MCF 10A (cell line): ENCODE measurements at regions not wholly inside any gene's neighbourhood (a gene's known extent, or its start where the extent isn't known, plus 50 kb on each side); places are given as distances from the start of the nearest gene placed in this dataset.

ENCODE experiments used
- BruUV-seq: library from RNA; stranded (reverse); fragments of 400-500 nt; replicated peaks from 2 replicates; lab custom pipeline; 2021; lab: Mats Ljungman, UMichigan
- CTCF ChIA-PET: fragments of 300-600 bp; sonication (Branson Sonifier 250); formaldehyde crosslinking; extraction: SDS; loops from one replicate; lab custom pipeline; 2021; ENCODE audit warnings: antibody characterized with exemption, inconsistent platforms; lab: Yijun Ruan, JAX
- POLR2A ChIA-PET: fragments of 300-600, 350-650 bp; sonication (Branson Sonifier 250); formaldehyde crosslinking; extraction: SDS; loops from one replicate; lab custom pipeline; 2020; ENCODE audit warnings: antibody characterized with exemption, inconsistent platforms; lab: Yijun Ruan, JAX
- DNase-seq: peaks from one replicate; pipeline ENCODE4 v3.0.0-alpha.2; 2018; ENCODE audit not compliant: unreplicated experiment
- H3K27ac Mint-ChIP-seq: one replicate; pipeline ENCODE4 v1.8.0; 2022; ENCODE audit warnings: mild to moderate bottlenecking, low read depth, mixed read lengths; ENCODE audit not compliant: unreplicated experiment
- H3K27me3 Mint-ChIP-seq: one replicate; pipeline ENCODE4 v1.8.0; 2022; ENCODE audit warnings: mixed read lengths; ENCODE audit not compliant: insufficient read depth, unreplicated experiment
- H3K36me3 Mint-ChIP-seq: one replicate; pipeline ENCODE4 v1.8.0; 2022; ENCODE audit warnings: mild to moderate bottlenecking, moderate library complexity, mixed read lengths; ENCODE audit not compliant: insufficient read depth, unreplicated experiment
- H3K4me1 Mint-ChIP-seq: one replicate; pipeline ENCODE4 v1.8.0; 2022; ENCODE audit warnings: mixed read lengths; ENCODE audit not compliant: insufficient read depth, unreplicated experiment
- H3K4me3 Mint-ChIP-seq: one replicate; pipeline ENCODE4 v1.8.0; 2022; ENCODE audit warnings: mild to moderate bottlenecking, moderate library complexity, mixed read lengths; ENCODE audit not compliant: unreplicated experiment
- H3K9me3 Mint-ChIP-seq: one replicate; pipeline ENCODE4 v1.8.0; 2022; ENCODE audit warnings: mixed read lengths; ENCODE audit not compliant: unreplicated experiment
- CTCF ChIP-seq: fragments of 200-600 bp; IDR thresholded peaks from one replicate; pipeline ENCODE4 v1.8.0; 2022; ENCODE audit warnings: antibody characterized with exemption, mild to moderate bottlenecking; ENCODE audit not compliant: unreplicated experiment
- intact Hi-C: fragments of 100-400 bp; cut with micrococcal nuclease; formaldehyde crosslinking; loops from 2 replicates; pipeline ENCODE4 v1.14.1; 2022

GRCh38 chr13:68023838-68024581 is 793.9 kb upstream of the PCDH9 start:
- no peak for DNase-seq
- TF ChIP-seq CTCF: no peak
- Mint-ChIP-seq H3K36me3 (no peaks in the 10 kb centered on the region), H3K9me3 (no peaks in the 10 kb centered on the region), H3K4me3 (no peak overlapping the region), H3K4me1 (no peaks in the 10 kb centered on the region), H3K27me3 (no peaks in the 10 kb centered on the region), H3K27ac (no peak overlapping the region)
- no TSS peak for BruUV-seq
- CTCF ChIA-PET: no interaction called here
- POLR2A ChIA-PET: interaction anchor here (0.6 to 0.7 kb wide), 2 partner anchors 243 to 1842 kb away, joined by 3 to 5 read pairs; no protein-coding TSS in a partner anchor
- intact Hi-C loops: no loop called here

GRCh38 chr13:68019901-68020300 is 789.8 kb upstream of the PCDH9 start:
- no peaks in the 10 kb centered on the region for H3K4me1 Mint-ChIP-seq
- no TSS peak for BruUV-seq
- no peak overlapping the region for H3K27ac Mint-ChIP-seq
- no peak for DNase-seq
- CTCF ChIA-PET: interaction anchor here (0.7 kb wide), 1 partner anchor 907 kb away, joined by 7 read pairs; no protein-coding TSS in a partner anchor
- H3K36me3 Mint-ChIP-seq: no peaks in the 10 kb centered on the region
- POLR2A ChIA-PET: interaction anchor here (1.1 kb wide), 1 partner anchor 37 kb away, joined by 3 read pairs; no protein-coding TSS in a partner anchor
- H3K9me3 Mint-ChIP-seq: no peaks in the 10 kb centered on the region
- no peaks in the 10 kb centered on the region for H3K27me3 Mint-ChIP-seq
- no peak overlapping the region for H3K4me3 Mint-ChIP-seq
- no peak for TF ChIP-seq CTCF
- intact Hi-C loops: no loop called here

GRCh38 chr13:68009546-68009945 is 779.4 kb upstream of the PCDH9 start:
- Mint-ChIP-seq H3K4me3 (no peak overlapping the region), H3K27me3 (no peaks in the 10 kb centered on the region)
- BruUV-seq: no TSS peak

GRCh38 chr13:68007576-68007975 is 777.4 kb upstream of the PCDH9 start:
- POLR2A ChIA-PET: no interaction called here
- H3K27ac Mint-ChIP-seq: no peak overlapping the region
- no peaks in the 10 kb centered on the region for H3K4me1 Mint-ChIP-seq
- no TSS peak for BruUV-seq
- H3K36me3 Mint-ChIP-seq: no peaks in the 10 kb centered on the region
- H3K4me3 Mint-ChIP-seq: no peak overlapping the region
- no peak for DNase-seq
- CTCF ChIA-PET: no interaction called here
- H3K9me3 Mint-ChIP-seq: peaks cover 19% of the 10 kb centered on the region
- TF ChIP-seq CTCF: no peak
- H3K27me3 Mint-ChIP-seq: no peaks in the 10 kb centered on the region
- intact Hi-C loops: no loop called here

More at GRCh38 chr13:68009546-68009945, 779.4 kb upstream of the PCDH9 start:
- no peaks in the 10 kb centered on the region for H3K36me3 Mint-ChIP-seq
- DNase-seq: no peak
- peaks cover 12% of the 10 kb centered on the region for H3K9me3 Mint-ChIP-seq
- ChIA-PET POLR2A (no interaction called here), CTCF (no interaction called here)
- no peak for TF ChIP-seq CTCF
- no peaks in the 10 kb centered on the region for H3K4me1 Mint-ChIP-seq
- intact Hi-C loops: no loop called here
- H3K27ac Mint-ChIP-seq: no peak overlapping the region
